ENCODE measurements at regions not wholly inside any gene's neighbourhood (a gene's known extent, or its start where the extent isn't known, plus 50 kb on each side); places are given as distances from the start of the nearest gene placed in this dataset.

GRCh38 chr13:81987159-81987558 is 1646.2 kb upstream of the SPRY2 start:
- no peak for TF ChIP-seq EZH2 (IDR thresholded peaks at IDR 0.05)
- TF ChIP-seq POLR2AphosphoS5 (IDR thresholded peaks at IDR 0.05; ENCODE audit: borderline replicate concordance, low read depth, low read length), result no peak

Measured in SK-N-MC (cell line).